Activated naive CD4-positive, alpha-beta T cell (primary cell): ENCODE measurements at regions not wholly inside any gene's neighbourhood (a gene's known extent, or its start where the extent isn't known, plus 50 kb on each side); places are given as distances from the start of the nearest gene placed in this dataset.
"Not testable (repeated sequence)": the region's sequence is repeated elsewhere in the genome, so short reads cannot be mapped to it uniquely, and the experiment has no call there.

Experiments used
- DNase-seq, 4 experiments: peaks; one replicate each; lab custom pipeline; 2025; lab: John Stamatoyannopoulos, UW

DNA sequence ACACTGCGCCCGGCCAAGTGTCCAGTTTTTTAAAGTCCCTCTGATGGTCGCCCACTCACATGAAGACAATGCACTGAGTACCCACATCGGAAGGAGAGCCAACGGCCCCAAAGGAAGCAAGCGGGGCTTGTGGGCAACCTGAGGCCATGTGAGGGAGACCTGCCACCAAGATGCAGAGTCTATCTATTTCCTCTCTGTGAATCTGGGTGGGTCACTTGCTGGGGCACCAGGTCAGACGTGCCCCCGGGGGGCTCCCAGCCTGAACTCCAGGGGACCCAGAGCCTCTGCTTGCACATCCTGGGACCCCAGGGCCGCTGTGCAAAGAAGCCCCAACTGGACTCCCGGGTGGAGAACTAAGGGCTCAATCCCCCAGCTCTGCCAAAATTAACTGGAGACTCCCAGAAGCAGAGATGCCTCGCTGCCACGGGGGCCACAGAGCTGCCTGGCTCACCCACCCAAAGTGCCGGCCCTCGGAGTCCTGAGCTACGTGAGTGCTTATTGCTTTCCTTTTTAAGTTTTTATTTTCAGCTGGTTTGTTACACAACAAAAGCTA lies 106.4 kb downstream of the BRD1 start:
- DNase-seq: no peak

DNA sequence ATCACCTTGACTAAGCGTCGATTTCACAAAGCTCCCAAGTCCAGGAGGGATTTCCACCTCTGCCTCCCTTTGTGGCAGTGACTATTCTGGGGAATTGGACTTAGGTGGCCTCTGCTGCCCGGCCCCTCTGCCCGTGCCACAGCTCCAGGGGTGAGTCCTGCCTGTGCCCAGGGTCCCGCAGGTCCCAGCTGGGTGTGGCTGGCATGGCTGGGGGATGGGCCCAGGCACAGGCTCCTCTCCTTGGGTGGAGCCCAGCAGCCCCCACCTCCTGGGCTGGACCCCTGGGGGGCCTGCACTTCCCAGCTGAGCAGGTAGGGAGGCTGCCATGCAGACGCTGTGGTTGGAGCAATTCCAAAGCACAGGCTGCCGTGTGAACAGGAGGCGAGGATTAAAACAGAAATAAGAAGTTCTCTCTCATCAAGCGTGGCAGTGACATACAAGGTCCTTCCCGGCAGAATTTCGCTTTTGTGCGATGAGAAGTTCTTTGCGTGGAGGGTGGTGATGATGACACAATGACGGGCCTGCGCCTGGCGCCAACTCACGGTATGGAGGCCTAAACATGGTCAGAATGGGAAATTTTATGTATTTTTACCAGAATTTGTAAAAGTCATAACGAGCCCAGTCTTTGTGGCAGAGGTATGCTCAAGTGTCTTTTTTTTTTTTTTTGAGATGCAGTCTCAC lies 107.3 kb downstream of the BRD1 start:
- DNase-seq: no peak

DNA sequence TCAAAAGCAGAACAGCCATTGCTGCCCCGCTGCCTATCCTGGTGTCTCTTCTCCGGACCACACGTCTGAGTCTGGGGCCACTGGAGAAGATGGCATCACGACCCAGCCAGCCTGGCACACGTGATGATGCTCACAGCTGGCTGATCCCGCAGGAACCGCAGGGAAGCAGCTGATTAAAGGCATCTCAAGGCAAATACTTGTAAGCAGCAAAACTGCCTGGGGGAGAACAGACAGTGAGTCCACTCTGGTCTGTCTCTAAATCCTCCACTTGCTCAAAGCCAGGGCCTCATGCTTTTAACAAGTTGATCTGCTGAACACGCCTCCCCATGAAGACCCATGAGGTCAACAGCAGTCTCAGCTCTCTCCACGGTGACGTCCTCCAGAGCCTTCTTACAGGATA lies 108.6 kb downstream of the BRD1 start:
- no peak for DNase-seq

DNA sequence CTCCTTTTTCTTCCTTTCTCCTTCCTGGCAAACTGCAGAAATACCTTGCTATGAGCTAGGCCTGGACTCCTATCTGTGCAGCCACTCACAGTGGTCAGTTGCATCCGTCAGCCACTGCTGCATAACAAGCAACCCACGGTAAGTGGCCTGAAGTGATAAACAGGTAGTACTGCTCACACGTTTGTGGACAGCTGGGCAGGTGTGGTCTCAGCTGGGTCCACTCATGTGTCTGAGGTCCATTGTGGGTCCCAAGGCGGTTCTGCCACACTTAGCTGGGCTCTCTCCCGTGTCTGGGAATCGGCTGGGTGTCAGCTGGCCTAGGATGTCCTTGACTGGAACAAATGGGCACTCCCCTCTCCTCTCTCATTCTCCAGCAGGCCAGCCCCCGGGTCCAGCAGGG lies 109.3 kb downstream of the BRD1 start:
- DNase-seq: no peak

DNA sequence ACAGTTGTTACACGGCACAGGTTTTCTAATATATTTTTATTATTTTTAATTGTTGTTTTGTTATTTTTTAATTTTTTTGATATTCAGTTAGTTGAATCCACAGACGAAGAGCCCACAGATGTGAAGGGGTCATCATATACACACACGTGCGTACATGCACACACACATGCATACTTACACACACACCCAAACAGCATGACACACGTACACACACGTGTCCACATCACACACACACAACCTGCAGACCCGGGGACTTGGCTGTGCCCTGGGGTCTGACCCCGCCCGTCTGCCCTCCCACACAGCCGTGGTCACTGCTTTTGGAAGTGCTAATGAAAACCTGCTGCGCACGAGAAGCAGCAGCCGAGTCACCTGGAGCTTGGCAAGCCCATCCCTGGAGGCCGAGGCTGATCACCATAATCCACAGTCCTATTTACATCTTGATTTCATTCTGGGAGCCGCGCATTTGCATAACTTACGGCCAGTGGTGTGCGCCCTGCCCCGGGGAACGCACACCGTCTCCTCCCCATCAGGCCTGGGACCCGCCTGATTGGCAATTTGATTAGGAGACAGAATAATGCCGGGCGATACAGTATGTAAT lies 110.3 kb downstream of the BRD1 start:
- no peak for DNase-seq

DNA sequence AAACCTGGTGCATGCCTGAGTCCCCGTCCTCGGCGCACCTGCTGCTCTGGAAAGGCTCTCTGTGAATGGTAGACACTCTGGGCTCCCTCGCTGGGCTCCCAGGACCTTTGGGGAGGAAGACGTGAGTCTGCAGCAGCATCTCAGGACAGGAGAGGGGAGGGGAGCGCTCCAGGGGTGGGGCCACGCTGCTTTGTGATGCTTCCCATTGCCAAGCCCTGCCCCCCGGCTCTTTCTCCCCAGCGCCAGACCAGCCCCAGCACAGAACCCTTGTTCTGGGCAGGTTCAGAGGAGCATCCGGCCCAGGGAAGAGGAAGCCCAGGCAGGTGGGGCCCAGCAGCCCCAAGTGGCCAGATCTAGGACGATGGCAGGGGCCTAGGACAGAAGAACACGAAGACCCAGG lies 111.2 kb downstream of the BRD1 start:
- DNase-seq: no peak

DNA sequence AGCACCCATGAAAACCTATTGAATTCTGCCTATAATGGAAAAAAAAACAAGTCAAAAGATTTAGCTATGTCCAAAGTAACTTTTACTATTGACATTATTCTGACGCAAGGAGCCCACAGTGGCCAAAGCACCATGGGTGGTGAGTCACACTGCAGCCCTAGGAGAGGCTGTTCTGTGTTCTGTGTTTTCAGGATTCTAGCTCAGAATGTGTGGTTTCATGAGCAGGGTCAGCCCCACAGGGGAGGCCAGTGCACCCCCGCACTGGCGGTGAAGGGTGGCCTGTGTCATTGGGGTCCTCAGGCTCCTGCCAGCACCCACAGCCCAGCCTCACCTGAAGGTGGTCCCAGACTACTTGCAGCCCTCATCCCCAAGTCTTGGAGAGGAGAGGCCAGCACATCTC lies 112.2 kb downstream of the BRD1 start:
- no peak for DNase-seq

DNA sequence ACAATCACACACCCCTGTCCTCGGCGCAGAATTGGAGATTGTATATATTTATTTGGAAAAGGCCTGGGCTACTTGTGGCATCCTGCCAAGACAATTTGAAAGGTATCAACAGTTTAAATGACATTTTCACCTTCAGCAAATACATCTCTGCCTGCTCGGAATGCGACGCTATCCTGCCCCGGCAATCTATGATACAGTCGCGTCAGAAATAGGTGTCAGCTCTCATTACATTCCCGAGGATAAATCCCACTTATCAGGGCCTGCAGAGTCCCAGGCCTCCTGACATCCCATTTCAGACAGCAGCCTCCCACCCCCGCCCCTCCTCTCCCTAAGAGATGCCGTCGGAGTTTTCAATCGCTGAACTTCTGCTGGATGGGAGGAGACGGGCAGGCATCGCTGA lies 114.7 kb downstream of the BRD1 start:
- no peak for DNase-seq

DNA sequence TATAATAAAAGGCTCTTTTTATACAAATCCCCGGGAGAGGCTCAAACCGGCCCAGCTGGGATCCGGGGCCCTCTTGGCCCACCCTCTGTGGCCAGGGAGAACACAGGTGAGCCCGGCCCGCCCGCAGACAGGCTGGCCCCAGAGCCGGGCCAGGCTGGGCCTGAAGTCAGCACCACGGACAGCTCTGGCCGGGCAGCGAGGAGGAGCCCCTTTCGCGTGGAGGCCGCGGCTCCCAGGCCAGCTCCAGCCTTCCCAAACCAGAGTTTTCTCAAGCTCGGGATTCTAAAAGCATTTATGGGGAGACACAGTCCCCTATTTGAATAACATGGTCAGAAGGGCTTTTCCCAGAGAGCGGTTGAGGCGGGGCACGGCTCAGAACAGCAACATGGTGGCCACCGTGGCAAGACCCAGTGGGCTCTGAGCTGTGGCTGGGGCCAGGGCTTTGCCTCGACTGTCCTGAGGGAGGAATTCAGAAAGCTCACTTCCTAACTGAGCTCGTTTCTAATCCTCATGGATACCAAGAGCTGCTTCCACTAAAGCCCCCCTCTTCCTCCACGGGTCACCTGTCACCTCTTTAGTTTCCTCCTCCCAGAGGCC lies 115.4 kb downstream of the BRD1 start:
- no peak for DNase-seq

DNA sequence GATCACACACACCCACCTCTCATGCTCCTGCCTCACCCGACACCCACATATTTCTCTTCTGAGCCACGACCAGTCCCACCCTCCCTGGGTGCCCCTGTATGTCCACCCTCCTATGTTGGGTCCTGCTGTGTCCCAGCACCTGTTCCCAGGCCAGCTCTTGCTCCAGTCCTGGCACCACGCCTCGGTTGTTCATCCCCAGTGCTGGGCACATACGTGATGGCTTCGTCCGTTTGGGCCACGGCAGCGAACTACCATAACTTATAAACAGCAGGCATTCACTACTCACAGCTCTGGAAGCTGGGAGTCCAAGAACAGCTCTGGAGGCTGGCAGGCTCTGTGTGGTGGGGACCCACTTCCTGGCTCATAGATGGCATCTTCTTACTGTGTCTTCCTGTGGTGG lies 116.9 kb downstream of the BRD1 start:
- DNase-seq: no peak

DNA sequence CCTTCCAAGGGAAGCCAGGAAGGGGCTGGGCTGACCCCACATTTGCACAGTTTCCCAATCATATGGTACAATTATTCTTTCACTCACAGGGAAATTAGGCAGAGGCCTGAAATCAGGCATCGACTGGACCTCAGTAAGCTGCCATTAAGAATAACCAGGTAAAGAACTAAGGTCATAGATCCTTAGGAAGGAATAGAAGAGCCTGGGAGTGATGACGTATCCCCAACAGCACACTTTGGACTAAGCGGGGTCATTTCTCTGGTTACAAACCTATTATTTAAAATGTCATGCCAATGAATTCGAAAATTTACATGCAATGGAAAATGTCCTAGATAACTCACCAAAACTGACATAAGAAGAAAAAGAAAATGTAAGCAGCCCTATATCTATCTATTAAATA lies 118.2 kb downstream of the BRD1 start:
- DNase-seq: no peak

DNA sequence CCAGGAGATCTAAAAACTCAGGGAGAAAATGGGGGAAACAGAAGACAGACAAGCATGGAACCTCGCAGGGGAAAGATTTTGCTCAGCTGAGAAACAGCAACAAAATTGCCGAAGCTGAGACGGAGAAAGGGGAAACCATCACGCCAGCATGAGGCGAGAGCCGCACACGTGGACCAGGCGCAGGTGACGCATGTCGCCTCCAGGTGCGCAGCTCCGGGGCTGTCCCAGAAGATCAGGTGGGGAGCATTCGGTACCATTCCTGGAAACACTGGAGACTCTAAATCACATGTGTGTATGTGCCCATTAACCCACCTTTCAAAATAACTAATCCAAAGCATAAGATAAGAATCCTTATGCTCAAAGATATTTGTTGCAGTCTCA lies 121.7 kb downstream of the BRD1 start:
- no peak for DNase-seq

DNA sequence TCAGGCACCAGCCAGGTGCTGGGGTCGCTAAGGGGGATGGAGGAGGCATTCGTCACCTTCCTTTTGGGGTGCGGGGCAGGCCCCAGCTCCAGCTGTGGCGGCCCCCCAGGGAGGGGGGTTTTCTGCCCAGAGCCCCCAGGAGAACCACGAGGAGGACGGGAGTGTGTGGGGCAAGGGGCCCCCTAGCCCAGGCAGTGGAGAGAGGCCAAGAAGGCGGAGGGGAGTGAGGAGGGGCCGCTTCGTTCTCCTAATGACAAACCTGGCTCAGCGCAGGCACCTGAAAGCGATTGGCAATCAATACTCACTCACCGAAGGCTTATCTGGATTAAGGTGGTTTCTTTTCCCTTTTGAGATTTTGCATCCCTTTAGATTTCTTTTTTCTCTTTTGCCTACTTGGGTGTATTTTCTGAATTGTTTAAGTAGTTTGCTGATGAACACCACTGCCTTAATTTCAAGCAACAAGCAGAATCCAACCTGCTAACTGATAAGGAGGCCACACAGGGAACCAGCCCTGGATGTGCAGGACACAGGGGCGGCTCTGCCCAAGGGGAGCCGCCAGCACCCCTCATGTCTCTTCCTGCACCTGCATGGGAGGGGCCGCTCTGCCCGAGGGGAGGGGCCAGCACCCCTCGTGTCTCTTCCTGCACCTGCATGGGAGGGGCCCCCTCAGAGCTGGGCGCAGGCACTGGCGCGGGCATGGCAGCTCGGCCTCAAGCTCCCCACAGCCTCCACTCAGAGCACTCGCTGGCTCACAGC lies 122.3 kb downstream of the BRD1 start:
- peak in 1 of 4 experiments; percentile 41 for DNase-seq

DNA sequence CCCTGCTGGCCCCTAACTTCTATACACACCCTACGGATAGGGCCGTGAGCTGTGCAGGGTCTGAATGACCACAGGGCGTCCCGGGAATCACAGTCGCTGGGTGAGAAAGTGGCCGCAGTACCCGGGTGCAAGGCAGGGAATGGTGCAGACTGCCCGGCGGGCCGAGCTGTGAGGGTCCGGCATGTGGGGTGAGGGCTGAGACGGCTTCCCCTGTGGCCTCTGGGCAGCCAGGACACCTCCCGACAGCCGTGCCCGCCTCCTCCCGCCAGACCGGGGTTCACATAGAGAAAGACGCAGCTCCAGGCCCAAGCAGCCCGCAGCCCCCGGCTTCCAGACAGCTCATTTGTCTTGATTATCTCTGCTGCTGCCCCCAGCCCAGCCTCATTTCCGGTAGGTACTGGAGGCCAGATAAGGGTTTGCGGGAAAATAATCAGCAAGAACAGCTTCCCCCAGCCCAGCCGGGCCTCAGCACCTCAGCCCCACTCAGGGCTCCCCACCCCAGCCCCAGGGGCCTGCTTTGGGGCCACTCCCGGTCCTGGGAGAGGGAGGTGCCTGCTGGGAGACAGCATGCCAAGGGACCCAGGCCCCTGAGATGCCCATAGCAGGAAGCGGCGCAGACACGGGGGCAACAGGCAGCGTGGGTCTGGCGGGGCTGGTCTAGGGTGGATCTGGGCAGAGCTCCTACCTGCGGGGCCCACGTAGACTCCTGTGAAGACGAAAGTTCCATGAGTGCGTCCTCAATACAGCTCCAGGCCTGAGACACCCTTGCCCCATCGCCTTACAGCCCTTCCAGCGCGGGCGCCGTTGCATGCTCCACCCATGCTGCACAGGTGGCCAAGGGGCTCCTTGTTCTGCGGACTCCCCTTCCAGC lies 123.1 kb downstream of the BRD1 start:
- DNase-seq: no peak

DNA sequence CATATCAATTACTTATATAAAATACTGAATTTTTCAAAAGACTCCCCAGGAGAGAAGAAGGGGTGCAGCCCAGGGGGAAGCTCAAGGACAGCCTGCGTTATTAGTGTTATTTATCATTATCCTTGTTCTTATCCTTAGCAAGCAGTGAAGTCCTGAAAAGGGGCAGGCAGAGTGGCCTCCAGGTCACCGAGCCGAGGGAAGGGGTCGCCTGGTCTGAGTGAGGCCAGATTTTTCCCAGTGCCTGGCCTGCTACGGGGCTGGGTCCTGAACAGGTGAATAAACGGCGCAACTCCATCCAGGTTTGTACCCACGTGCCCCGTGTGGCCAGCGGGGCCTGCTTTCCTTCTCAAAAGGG lies 123.7 kb downstream of the BRD1 start:
- no peak for DNase-seq

DNA sequence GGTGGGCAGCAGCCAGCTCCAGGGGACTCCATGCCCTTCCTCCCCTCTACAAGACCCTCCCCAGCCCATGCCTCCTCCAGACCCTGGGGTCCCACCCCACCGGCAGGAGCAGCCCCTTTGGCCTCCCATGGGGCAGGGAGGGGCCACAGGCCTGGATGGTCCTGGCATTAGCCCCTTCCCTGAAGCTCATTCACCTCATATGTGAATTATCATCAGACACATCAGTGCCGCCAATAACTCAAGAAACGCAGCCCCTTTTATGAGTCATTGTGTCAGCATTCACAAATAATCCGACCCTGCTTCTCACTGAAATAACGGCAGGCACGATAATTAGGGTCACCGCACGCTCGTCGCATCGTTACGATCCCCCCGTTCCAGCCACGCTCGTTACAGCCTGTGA lies 124.2 kb downstream of the BRD1 start:
- DNase-seq: no peak

DNA sequence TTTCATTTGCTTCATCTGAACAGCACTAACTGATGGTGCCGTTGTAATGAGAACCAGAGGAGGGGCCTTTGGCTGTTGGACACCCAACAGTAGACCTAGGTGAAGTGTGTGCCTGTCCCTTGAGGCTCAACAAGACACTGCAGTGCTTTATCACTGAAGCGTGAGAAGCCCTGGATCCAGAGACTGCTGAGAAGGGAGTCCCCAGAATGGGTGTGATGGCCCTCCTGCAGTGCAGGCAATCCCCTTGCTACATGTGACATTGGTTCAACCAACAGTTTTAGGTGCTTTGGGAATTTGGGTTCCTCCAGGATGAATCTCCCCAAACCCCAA lies 125.6 kb downstream of the BRD1 start:
- no peak for DNase-seq

DNA sequence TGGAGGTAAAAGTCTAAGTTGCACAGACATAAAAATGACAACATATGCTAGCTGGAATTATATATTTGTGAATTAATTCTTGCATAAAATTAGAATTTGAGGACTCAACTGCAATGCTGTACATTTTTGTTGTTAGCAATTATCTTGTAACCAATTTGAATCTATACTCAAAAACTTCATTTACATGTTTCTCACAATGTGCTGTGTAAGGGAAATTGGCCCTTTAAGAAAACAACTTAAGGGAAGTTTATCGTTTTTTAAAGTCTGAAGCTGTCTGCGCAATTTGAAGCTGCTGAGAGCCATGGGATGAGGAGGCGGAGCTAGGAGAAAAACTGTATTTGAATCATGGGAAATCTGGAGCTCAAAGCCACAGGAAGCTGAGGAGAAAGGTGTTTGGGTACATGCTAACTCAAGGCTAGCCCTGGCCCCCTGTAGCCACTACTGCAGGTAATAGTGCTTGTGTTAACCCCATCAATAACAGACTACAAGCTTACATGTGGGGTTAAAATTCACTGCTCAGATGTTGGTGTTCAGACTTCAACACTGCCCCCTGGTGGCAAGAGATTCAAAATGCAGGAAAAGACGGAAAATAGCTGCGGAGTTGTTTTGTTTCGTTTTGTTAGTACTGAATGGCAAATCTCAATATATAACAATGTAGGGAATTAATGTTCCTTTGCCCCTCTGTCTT lies 126.1 kb downstream of the BRD1 start:
- no peak for DNase-seq

DNA sequence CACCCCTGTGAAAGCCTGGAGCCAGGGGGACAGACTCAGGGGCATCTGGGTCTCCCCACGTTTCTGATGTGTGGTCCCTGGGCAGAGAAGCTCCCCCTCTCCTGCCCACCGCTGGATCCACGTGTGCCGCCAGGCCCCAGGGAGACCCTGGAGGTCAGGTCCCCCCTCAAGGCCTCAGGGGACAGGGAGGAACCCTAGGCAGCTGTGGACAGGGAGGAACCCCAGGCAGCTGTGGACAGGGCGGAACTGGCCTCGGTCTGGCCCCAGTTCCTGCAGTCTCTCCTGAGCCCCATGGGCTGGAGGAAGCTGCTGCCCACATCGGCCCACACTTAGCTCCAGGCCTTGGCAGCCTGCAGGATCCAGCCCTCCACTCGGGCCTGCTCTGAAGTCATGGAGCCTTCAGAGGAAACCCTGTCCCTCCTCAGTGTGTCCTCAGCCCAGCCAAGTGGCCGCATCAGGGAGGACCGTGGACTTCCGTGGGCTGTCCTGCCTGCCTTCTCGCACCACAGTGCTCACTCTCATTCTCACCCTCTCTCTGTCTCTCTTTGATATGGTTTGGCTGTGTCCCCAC lies 127.7 kb downstream of the BRD1 start:
- DNase-seq: no peak

DNA sequence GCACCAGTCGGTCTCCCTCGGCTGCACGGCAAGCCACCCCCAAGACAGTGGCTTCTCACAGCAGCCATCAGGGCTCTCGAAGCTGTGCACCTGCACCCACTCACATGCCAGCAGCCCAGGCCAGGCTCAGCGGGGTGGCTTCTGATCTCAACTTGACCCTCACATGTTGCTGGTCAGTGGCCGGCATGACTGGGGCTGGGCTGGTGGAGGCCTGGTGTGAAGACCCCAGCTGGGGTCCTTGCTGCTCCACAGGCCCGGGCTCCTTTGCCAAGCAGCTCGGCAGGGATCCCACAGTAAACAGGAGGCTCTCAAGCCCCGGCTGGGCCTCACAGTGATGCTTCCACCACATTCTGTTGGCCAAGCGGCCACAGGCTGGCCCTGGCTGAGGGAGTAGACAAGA lies 128.2 kb downstream of the BRD1 start:
- no peak for DNase-seq

DNA sequence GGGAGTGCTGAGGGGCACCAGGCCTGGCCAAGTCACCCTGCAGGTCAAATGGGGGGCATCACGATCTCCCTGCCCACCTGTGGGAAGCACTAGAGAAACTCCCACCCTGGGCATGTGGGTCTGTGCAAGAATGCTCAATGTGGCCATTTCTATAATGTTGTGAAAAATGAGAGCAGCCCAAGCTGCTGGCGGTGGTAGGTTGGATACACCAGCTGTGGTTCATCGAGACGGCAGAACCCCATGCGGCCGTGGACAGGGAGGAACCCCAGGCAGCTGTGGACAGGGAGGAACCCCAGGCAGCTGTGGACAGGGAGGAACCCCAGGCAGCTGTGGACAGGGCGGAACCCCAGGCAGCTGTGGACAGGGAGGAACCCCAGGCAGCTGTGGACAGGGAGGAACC lies 129.1 kb downstream of the BRD1 start:
- DNase-seq: not testable (repeated sequence)
